ENCODE measurements at regions not wholly inside any gene's neighbourhood (a gene's known extent, or its start where the extent isn't known, plus 50 kb on each side); places are given as distances from the start of the nearest gene placed in this dataset.

DNA sequence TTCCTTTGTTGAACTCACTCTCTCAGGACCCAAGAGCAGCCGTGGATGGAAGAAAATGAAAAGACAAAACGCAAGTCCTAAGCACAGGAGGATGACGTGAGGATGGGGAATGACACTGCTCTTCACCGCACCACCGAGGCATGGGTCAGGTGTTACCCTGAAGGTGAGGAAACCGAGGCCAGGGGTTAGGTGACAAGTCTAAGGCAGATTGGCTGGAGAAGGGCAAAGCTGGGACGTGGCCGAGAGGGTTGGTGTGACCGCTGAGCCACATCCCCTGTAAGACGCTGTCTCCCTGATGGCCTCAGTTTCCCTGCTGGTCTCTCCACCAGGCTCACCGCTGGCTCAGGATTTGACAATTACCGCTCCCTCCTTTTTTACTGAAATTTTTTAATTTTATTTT, 284.4 kb downstream of the CTTN start:
- ATAC-seq (ENCODE audit: insufficient read depth, low FRiP score) (no peak), DNase-seq (no peak)
- Histone ChIP-seq H3K27me3 (ENCODE audit: control insufficient read depth in 3 of 3, insufficient read depth in 3 of 3, low read length in 2 of 3) (no peaks in the 10 kb centered on the region), H3K4me1 (ENCODE audit: control insufficient read depth in 5 of 5, insufficient read depth in 5 of 5, low read length in 5 of 5) (no peaks in the 10 kb centered on the region), H3K36me3 (ENCODE audit: control insufficient read depth in 4 of 4, insufficient read depth in 4 of 4, low read length in 4 of 4) (no peaks in the 10 kb centered on the region), H3K9me3 (ENCODE audit: control insufficient read depth in 4 of 4, insufficient read depth in 3 of 4, low read length in 3 of 4) (no peaks in the 10 kb centered on the region), H3K9ac (ENCODE audit: insufficient read depth in 1 of 2, low read length in 2 of 2) (no peak overlapping the region), H3K27ac (ENCODE audit: low read depth in 1 of 2, low read length in 1 of 2) (no peak overlapping the region), H3K4me3 (no peak overlapping the region)
- TF ChIP-seq, protein P1, sequence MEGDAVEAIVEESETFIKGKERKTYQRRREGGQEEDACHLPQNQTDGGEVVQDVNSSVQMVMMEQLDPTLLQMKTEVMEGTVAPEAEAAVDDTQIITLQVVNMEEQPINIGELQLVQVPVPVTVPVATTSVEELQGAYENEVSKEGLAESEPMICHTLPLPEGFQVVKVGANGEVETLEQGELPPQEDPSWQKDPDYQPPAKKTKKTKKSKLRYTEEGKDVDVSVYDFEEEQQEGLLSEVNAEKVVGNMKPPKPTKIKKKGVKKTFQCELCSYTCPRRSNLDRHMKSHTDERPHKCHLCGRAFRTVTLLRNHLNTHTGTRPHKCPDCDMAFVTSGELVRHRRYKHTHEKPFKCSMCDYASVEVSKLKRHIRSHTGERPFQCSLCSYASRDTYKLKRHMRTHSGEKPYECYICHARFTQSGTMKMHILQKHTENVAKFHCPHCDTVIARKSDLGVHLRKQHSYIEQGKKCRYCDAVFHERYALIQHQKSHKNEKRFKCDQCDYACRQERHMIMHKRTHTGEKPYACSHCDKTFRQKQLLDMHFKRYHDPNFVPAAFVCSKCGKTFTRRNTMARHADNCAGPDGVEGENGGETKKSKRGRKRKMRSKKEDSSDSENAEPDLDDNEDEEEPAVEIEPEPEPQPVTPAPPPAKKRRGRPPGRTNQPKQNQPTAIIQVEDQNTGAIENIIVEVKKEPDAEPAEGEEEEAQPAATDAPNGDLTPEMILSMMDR (IDR thresholded peaks at IDR 0.05; ENCODE audit: control extremely low read depth, extremely low read depth): no peak
- WGBS, 2 donors: 93 to 94% methylated on average over 12 of the region's 12 CpGs

DNA sequence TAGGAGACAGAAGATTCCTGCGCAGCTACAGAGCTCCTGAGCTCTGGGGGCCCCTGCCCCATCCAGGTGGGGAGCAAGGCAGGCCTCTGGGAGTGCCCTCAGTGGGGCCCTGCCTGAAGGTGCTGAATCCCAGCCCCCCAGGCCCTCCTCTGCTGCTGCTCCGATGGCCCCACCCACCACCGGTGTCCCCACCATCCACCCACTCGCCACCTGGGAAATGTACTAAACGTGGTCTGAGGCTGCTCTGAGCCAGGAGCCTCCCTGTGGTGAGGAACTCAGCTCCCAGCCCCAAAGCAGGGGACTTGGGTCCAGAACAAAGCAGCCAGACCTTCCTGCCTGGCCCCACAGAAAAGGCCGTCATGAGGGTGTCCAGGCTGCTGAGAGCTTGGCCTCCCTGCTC, 289.4 kb downstream of the CTTN start:
- H3K9me3 ChIP-seq (ENCODE audit: control insufficient read depth in 4 of 4, insufficient read depth in 3 of 4, low read length in 3 of 4): no peaks in the 10 kb centered on the region
- no peaks in the 10 kb centered on the region for H3K27me3 ChIP-seq (ENCODE audit: control insufficient read depth in 3 of 3, insufficient read depth in 3 of 3, low read length in 2 of 3)
- no peak for DNase-seq
- TF ChIP-seq, protein P1 (IDR thresholded peaks at IDR 0.05; ENCODE audit: control extremely low read depth, extremely low read depth): no peak
- no peak for ATAC-seq (ENCODE audit: insufficient read depth, low FRiP score)
- WGBS, 2 donors: 81 to 85% methylated on average over 6 of the region's 6 CpGs
- H3K9ac ChIP-seq (ENCODE audit: insufficient read depth in 1 of 2, low read length in 2 of 2): no peak overlapping the region
- no peaks in the 10 kb centered on the region for H3K4me1 ChIP-seq (ENCODE audit: control insufficient read depth in 5 of 5, insufficient read depth in 5 of 5, low read length in 5 of 5)
- H3K36me3 ChIP-seq (ENCODE audit: control insufficient read depth in 4 of 4, insufficient read depth in 4 of 4, low read length in 4 of 4): no peaks in the 10 kb centered on the region
- H3K27ac ChIP-seq (ENCODE audit: low read depth in 1 of 2, low read length in 1 of 2): no peak overlapping the region
- H3K4me3 ChIP-seq: no peak overlapping the region

DNA sequence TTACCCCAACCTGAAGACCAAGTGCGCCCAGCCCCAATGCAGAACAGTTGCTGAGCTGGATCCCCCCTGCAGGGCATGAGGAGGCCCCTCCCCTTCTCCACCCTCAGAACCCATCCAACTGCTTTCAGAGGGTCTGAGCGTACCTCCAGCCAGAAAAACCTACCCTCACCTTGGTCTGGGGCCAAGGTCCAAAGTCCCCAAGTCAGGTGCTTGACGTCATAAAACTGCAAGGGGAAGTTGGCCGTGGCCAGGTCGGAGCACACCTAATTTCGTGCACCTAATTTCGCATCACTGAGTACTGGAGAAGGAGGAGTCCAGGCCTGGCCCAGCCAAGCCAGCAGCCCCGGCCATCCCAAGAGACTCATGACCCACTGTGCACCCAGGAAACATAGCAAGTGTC, 289.8 kb downstream of the CTTN start:
- no peaks in the 10 kb centered on the region for H3K9me3 ChIP-seq (ENCODE audit: control insufficient read depth in 4 of 4, insufficient read depth in 3 of 4, low read length in 3 of 4)
- H3K27me3 ChIP-seq (ENCODE audit: control insufficient read depth in 3 of 3, insufficient read depth in 3 of 3, low read length in 2 of 3): no peaks in the 10 kb centered on the region
- WGBS, 2 donors: 85 to 92% methylated on average over 8 of the region's 8 CpGs
- H3K36me3 ChIP-seq (ENCODE audit: control insufficient read depth in 4 of 4, insufficient read depth in 4 of 4, low read length in 4 of 4): no peaks in the 10 kb centered on the region
- H3K27ac ChIP-seq (ENCODE audit: low read depth in 1 of 2, low read length in 1 of 2): no peak overlapping the region
- DNase-seq (no peak), ATAC-seq (ENCODE audit: insufficient read depth, low FRiP score) (no peak)
- no peak overlapping the region for H3K4me3 ChIP-seq
- H3K9ac ChIP-seq (ENCODE audit: insufficient read depth in 1 of 2, low read length in 2 of 2): no peak overlapping the region
- TF ChIP-seq, protein P1 (IDR thresholded peaks at IDR 0.05; ENCODE audit: control extremely low read depth, extremely low read depth): no peak
- H3K4me1 ChIP-seq (ENCODE audit: control insufficient read depth in 5 of 5, insufficient read depth in 5 of 5, low read length in 5 of 5): no peaks in the 10 kb centered on the region

DNA sequence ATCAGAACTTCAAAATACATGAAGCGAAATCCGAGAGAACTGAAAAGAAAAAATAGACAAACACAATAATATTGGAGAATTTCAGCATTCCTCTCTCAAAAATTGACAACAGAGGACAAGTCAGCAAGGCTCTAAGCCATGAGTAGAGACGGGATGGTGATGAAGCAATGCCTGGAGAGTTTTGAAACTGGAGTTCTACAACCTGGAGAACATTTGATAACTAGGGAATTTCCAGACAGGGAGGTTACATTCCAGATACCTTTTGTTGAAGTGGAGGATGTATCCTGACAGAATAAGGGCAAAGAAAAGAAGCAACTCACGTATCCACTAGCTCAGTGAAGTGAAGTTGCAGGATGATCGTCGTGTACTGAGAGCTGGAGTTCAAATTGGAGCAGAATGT, 291.4 kb downstream of the CTTN start:
- Histone ChIP-seq H3K9me3 (ENCODE audit: control insufficient read depth in 4 of 4, insufficient read depth in 3 of 4, low read length in 3 of 4) (no peaks in the 10 kb centered on the region), H3K27me3 (ENCODE audit: control insufficient read depth in 3 of 3, insufficient read depth in 3 of 3, low read length in 2 of 3) (no peaks in the 10 kb centered on the region), H3K27ac (ENCODE audit: low read depth in 1 of 2, low read length in 1 of 2) (no peak overlapping the region), H3K9ac (ENCODE audit: insufficient read depth in 1 of 2, low read length in 2 of 2) (no peak overlapping the region), H3K36me3 (ENCODE audit: control insufficient read depth in 4 of 4, insufficient read depth in 4 of 4, low read length in 4 of 4) (no peaks in the 10 kb centered on the region), H3K4me3 (no peak overlapping the region), H3K4me1 (ENCODE audit: control insufficient read depth in 5 of 5, insufficient read depth in 5 of 5, low read length in 5 of 5) (no peaks in the 10 kb centered on the region)
- no peak for DNase-seq
- no peak for ATAC-seq (ENCODE audit: insufficient read depth, low FRiP score)
- 81 to 91% methylated on average over 6 of the region's 6 CpGs for WGBS, 2 donors
- TF ChIP-seq, protein P1 (IDR thresholded peaks at IDR 0.05; ENCODE audit: control extremely low read depth, extremely low read depth): no peak

Measured in lung (tissue), 11 donors.